ENCODE measurements at regions not wholly inside any gene's neighbourhood (a gene's known extent, or its start where the extent isn't known, plus 50 kb on each side); places are given as distances from the start of the nearest gene placed in this dataset.

- no peak for FAIRE-seq
These were observed 92.3 kb upstream of the LRIG1 start for GRCh38 chr3:66592927-66593625.

DNA sequence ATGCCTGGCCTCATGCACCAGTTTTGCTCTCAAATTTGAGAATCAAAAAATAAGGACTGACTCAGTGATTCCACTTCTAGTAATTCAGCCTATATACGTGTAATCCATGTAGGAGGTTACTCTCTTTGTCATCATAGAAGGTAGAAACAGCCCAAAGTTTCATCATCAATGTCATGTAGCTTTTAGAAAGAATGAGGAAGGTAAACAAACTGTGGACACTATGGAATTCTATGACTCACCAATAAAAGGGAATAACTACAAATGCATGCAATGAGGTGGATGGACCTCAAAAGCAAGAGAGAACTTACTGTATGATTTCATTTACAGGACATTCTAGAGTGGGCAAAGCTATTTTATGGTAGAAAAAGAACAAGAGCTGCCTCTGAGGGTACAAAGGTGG, 93.2 kb upstream of the LRIG1 start:
- no peak for FAIRE-seq

- FAIRE-seq = no peak
These were observed 96.6 kb upstream of the LRIG1 start for GRCh38 chr3:66597308-66597863.

DNA sequence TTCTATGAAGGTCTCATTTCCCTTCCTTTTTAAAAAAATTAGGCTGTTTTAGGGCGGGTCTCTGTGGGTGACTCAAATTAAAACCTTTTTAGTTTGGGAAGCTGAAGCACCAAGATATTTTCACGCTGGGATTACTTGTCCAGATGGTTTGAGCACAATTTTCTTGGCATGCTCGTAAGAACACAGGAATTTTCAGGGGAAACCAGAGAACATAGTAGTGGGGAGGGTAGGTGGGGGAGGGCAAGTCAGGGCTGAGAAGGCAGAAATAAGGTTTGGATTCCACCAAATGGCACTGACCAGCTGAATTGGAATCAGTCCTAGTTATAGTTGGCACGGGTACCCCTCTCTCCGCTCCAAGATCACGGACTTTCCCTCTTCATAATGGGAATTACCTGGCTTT, 97.3 kb upstream of the LRIG1 start:
- FAIRE-seq = no peak

DNA sequence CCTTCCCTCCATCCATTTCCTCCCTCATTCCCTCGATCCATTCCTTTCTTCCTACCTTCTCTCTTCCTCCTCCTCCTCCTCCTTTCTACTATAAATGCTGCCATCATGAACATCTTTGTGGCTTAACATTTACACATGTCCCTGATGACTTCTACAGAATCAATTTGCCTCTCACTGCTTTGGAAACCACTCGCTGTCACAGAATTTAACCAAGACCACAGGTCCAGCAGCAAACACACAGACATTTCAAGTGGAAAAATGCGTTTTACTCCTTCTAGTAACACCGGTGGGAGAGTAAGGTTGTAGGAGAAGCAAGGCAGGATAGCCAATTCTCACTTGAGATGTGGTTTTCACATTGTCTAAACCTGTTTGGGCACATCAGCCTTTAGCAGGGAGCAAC, 101.4 kb upstream of the LRIG1 start:
- FAIRE-seq = no peak

DNA sequence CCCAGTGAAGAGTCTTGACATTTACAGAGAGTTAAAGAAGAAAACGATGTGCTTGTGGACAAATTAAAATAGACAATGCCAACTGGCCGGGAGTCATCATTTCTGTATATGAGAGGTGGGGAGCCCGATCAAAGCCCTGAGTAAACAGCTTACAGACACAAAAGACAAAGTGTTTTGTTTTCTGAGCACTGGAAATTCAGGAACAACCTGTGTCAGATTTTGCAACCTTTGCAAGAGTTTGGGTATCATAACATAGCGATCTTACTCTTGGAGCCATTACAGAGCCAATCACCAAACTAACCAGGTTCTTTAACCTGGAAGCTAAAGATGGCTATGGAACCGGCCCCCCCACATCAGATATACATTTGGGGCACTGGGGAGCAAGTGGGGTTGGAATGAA, 101.9 kb upstream of the LRIG1 start:
- no peak for FAIRE-seq

- no peak for FAIRE-seq
These were observed 102.4 kb upstream of the LRIG1 start for GRCh38 chr3:66603151-66603611.

DNA sequence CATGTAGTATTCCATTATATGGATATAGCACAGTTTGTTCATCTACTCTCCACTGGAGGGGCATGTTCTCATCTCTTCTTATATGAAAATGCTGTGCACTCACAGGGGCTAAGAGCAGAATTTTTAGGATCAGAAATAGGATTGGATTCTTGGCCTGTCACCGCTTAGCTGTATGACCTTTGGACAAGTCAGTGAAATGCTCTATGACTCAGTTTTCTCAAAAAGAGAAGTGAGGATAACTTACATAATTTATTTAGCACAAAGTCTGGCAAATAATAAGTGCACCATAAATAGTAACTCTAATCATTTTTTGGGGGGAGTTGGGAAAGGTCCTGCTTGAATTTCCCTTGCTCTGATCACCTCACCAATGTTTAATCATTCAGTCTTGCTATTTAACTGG, 103.7 kb upstream of the LRIG1 start:
- FAIRE-seq = no peak

- no peak for FAIRE-seq
These were observed 105.3 kb upstream of the LRIG1 start for GRCh38 chr3:66606126-66606525.

- FAIRE-seq = no peak
These were observed 106.0 kb upstream of the LRIG1 start for GRCh38 chr3:66606868-66607267.

GRCh38 chr3:66609660-66610561, 109.1 kb upstream of the LRIG1 start:
- no peak for FAIRE-seq

DNA sequence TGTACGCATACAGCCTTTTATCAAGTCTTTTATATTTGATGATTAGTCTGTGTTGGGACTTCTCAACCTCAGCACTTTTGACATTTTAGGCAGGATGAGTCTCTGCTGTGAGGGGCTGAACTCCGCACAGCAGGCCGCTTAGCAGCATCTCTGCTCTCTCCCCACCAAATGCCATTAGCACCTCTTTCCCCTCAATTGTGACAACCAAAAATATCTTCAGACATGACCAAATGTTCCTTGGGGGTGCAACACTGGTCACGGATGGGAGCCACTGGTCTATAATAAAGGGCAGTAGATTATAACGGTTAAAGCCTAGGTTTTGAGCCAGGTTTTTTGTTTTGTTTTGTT, 109.7 kb upstream of the LRIG1 start:
- no peak for FAIRE-seq

GRCh38 chr3:66615643-66616301, 115.0 kb upstream of the LRIG1 start:
- FAIRE-seq = no peak

- FAIRE-seq = no peak
These were observed 116.5 kb upstream of the LRIG1 start for GRCh38 chr3:66617351-66617750.

DNA sequence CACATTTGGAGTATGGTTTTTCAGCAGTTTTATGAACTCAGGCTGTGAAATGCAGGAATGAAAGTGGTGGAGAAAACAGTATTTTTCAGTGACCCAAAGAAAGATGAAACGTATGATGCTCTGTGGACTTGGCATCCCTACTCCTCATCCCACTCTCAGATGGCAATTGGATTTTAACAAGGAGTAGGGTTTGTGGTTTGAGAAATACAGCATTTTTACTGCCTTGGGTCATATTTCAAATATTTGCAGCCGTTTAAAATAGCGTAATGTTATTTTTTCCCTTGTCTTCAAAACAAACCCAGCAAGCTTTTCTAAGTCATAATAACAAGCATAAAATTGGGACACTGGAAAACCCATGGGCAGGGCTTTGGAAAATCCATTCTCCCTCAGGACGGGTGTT, 117.2 kb upstream of the LRIG1 start:
- FAIRE-seq = peak; percentile 97

DNA sequence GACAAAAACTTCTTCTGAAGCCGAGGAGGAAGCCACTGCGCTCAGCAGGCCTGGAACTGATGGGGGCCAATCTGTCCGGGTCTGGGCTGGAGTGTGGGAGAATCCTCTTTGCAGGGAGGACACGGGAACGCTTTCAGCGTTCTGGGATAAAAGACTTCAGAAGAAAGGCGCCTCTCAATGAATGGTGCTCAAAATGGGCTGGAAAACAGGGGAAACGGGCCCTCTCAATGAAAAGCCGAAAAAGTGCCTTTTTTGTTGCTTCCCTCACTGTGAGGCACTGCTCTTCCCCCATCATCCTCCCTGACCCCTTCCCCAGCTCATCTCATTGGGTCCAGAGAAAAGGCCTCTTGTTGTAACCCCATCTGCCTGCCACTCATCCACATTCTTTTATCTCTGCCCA, 119.5 kb upstream of the LRIG1 start:
- FAIRE-seq = no peak

- no peak for FAIRE-seq
These were observed 122.1 kb upstream of the LRIG1 start for GRCh38 chr3:66622756-66623457.

DNA sequence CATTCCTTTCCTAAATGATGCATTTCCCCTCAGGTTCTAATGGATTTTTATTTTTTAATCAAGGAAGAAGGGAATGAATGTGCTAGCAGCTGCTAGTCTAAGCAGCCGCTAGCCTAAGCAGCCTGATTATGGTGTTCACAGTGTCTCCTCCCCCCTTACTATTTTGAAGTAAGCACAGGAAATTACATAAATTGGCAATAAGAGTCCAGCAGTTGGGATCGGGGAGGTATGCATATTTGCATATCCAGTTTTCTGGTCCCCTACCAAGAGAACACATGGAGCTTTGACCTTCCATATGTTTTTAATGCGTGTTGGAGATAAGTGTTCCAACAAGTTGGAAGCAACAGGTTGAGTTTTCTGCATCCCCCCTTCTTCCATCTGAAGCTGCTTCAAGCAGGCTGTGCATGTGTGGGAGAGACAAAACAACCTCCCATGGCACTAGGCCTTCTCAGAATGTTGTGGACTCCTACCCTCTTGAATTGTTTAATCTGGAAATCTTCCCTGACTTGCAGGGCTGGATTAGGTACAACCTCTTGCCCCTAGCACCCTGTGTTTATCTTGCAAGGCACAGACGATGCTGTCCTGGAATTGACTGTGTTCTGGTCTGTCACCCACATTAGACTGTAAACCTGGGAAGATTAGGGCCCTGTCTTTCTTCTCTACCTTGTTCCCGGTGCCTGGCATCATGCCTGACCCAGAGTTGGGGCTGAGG, 124.8 kb upstream of the LRIG1 start:
- no peak for FAIRE-seq

DNA sequence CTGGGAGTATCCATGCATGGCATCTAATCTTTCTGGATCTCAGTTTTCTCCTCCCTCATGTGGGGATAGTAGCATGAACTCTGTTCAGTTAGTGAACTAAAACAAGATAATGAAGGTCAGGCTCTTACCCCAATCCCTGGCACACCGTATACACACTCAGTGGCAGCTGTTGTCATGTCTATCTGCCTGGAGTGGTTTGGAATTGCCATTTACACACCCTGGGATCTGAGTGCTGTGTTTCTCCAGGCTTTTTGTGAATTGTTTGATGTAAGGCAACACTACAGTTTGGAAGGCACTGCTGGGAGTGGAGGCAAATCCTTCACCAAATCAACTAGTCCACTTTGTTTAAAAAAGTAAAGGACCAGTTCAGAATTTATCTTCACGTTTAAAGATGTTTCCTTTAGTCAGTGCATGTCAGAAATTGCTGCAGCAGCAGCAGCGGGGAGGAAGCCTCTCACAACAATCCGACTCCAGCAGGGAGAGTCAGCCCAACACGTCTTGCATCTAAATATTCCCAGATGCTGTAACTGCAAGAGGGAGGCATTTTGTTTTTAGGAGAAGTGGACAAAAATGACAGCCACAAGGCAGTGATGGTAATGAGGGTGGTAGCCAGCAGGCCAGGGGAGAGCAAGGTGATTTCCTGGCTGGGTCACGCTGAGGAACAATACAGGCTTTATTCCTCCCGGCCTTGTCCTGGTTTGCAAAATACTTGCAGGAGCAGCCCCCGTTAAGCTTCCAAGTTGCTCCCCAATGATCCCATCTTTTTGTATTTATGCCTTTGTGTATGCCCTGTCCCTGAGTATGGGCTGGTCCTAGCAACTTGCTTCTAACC, 128.5 kb upstream of the LRIG1 start:
- FAIRE-seq = no peak

DNA sequence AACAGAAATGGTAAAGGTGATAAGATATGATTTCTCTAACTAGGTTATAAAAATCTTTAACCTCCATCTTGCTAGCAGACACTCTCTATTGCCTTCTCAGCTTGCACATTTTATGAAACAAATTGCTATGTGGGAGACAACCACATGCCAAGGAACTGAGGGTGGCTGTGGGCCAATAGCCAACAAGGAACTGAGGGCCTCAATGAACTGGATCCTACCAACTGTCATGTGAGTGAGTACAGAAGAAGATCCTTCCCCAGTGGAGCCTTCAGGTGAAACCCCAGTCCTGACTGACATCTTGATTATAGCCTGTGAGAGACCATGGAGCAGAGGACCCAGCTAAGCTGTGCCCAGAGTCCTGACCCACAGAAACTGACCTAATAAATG, 129.2 kb upstream of the LRIG1 start:
- no peak for FAIRE-seq
